Activated CD4-positive, alpha-beta T cell treated with anti-CD3 and anti-CD28 coated beads, Interleukin-2, amount 50 U/mL, for 1 hour (primary cell): ENCODE measurements at regions not wholly inside any gene's neighbourhood (a gene's known extent, or its start where the extent isn't known, plus 50 kb on each side); places are given as distances from the start of the nearest gene placed in this dataset.
"Not testable (repeated sequence)": the region's sequence is repeated elsewhere in the genome, so short reads cannot be mapped to it uniquely, and the experiment has no call there.

Experiments used
- DNase-seq: peaks from one replicate; pipeline ENCODE4 v3.0.0-alpha.2; 2020

DNA sequence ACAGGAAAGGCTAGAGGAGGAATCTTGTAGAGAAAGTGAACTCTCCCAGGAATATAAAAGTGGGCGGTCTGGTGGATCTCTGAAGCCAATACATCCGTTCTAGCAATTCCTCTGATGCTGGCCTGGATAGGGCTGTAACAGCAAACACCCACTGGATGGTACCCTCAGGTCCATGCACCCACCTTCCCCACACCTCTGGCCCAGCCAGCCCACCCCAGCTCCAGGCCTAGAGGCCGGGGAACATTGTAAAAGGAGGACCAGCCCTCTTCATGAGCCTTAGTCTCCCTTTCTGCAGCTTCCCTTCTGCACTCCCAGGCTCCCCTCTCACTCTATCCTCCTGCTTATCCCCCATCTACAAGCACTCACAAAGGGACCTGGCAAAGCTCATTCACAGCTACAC lies 443.9 kb downstream of the BUD13 start:
- DNase-seq = no peak

DNA sequence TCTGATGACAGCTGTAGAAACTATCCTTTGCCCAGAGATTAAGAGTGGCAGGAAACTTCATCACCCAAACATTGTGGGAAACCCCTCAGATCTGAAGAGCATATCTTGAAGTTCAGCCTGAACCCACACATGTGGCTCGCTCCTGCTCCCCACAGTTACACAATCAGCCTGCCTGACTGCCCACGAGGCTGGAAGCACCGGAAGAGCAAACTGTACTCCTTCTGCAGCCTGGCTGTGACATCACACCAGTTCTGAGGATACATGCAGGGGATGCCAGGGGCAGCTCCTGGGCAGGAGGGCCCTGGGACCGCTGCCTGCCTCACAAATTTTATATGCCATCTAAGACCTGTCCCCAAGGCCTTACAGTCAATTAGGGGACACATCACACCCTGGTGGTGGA lies 444.4 kb downstream of the BUD13 start:
- DNase-seq = no peak

DNA sequence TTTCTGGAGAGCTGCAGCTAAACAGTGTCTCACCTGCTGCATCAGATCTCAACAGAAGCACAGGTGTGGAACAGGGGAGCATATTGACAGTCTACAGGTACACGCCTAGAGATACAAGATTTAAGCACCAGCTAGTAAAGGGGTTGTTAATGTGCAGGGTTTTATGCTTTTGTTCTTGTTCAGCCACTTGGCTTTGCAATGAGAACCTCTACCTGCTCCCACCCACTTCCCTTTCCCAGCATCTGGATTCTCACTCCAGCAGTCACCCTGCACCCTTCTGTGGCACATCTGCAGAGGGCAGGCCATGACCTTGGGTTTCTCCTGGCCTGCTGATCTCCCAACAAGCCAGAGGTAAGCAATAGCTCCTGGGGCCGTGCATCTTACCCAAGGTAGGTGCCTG lies 446.6 kb downstream of the BUD13 start:
- no peak for DNase-seq

DNA sequence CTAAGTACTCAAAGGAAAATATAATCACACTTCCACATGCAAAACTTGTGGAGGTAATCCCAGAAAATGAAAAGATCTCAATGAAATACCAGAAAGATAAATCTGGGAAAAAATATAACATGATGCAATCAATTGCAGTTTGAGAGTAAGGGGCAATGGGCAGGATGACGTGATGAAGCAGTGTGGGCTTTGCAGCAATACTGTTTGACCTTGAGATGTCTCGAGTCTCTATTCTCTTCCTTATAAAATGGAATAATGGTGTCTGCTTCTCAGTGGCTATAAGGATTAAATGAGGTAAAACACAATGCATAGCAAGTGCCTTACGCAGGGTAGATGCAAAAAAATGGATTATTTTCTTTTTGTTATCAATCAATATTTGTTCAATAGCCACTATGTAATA lies 447.5 kb downstream of the BUD13 start:
- DNase-seq = no peak

DNA sequence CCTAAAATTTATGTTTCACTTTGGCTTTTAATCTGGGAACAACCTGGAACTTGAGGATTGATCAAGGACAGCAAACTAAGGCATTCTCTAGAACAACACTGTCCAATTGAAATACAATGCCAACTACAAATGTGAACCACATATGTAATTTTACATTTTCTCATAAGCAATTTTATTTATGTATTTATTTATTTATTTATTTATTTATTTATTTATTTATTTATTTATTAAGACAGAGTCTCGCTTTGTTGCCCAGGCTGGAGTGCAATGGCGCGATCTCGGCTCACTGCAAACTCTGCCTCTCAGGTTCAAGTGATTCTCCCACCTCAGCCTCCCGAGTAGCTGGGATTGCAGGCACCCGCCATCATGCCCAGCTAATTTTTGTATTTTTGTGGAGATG lies 448.7 kb downstream of the BUD13 start:
- DNase-seq = not testable (repeated sequence)

DNA sequence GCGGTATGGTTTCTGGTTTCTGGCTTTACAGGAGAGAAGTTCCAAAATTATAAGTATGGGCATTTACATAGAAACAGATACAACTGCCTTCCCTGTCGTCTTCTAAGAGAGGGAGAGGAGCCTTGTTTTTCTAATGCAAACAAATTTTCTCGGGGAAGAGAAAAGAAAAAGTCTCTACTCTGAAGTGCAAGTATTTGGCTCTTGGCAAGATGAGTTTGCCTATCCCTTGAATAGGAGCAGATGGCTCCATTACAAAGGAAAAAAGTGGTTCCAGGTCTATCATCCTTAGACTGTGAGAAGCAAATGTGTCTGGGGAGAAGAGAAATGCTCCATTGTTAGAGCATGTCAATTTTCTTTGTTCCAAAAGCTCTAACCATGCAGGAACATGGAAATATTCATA lies 455.6 kb downstream of the BUD13 start:
- no peak for DNase-seq

DNA sequence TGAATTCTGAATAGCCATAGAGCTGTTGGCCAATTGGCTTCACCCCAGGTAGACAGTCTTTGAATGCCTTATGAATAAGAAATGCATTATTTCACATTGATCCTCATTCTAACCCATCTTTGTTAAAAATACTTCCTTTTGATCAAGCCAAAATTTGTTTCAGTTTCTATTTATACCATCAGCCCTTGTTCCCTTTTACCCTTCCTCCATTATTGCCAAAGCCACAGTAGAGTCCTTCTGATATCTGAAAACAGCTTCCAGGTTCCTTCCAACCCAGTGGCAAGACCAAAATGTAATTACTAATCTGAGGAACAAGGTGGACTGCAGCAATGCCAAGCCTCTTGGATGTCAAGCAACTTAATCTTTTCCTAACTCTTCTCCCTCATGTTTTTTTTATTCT lies 458.8 kb downstream of the BUD13 start:
- DNase-seq = no peak

DNA sequence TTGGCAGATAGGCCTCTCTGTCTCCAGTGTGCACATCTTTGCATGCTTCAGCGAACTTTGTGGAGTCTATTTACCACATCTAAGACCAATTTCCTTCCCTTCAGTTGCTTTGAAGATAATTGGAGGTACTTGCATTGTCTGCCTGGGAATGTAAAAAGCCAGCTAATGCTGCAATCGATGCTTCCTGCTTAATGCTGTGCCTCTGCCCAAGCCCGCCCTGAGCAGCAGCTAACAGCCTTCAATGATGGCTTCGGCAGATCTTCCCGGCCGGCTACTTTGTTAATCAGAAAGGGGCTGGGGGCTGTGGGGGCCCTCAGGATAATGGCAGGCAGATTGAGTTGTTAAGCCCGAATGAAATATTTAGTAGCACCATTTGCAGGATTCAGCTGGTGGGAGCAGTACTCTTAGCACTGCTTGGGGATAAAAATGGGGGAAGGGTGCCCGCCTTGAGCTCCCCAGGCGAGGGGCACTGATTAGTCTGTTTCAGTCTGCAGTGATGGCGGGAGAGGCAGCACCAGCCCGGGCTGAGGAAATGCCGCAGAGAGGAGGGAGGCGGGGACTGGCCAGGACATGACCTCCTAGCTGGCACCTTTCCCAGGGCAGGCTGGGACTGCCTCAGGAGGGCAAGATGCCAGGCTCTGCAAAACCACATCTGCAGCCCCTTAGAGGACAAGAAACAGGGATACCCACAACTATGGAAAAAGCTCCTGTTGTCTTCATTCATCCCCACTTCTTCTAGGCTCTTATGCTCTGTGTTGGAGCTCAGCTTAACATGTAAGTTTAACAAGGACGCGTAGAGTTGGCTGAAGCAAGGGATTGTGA lies 460.0 kb downstream of the BUD13 start:
- no peak for DNase-seq

DNA sequence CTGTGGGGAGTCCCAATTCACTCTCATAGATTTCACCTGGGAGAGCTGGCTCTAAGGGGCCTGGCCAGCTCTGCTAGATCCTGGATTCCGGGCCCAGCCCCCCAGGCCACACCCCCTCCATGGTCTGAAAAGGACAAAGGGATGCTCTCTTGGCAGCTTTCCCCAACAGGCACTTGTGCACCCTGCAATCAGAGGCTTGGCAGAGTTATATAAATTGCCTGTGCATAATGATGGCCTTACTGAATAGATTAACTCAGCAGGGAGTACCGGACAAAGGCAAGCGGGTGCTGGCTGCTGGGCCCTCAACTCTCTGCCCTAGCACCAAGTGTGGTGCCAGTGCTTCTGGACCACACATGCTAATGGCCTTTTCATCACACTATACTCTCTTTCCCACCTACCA lies 461.6 kb downstream of the BUD13 start:
- no peak for DNase-seq

DNA sequence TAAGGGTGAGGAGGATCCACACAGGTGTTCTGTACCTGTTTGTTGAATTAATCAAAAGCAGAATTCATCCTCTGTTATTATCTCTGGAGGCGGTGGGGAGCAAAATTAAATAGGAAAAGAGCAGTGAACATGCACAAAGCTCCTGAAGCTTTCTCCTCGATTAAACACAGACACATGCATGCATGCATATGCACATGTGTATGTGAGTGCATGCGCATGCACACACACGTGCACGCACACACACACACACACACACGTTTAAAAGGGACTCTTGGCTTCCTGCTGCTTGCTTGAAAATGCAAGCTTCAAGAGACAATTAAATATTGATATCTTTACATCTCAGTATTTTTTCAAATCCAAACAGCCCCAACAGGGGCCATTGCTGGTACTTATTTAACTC lies 462.1 kb downstream of the BUD13 start:
- no peak for DNase-seq

DNA sequence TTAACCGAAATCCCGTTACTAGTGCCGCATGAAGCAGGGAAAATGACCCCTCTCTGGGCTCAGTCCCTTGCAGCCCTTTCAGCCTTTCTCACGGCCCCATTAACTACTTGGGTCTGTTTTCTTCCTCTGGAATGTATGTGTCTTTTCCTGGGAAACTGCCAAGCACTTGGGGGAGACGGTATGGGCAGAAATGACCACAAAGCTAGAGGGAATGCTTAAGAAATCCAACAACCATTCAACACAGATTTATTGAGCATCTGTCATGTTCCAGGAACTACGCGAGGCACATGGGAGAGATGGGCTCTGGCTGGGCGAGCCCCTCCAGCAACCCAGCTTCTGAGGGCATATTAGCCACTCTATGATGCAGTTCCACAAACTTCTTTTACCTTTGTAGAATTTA lies 462.6 kb downstream of the BUD13 start:
- DNase-seq = no peak

DNA sequence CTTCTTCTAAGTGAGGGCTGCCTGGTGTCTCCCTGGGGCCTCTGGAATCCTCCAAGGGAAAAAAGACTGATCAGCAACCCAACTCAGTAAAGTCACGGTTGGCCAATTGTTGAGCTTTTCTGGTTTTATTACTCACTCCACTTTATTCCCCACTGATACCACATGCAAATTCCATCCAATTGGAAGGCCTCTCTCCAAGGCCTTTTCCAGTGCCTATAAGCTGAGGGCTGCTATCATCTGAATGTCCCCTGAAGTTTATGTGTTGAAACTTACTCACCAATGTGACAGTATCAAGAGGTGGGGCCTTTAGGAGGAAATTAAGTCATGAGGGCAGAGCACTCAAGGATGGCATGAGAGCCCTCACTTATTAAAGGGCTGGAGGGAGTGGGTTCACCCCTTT lies 463.3 kb downstream of the BUD13 start:
- no peak for DNase-seq

DNA sequence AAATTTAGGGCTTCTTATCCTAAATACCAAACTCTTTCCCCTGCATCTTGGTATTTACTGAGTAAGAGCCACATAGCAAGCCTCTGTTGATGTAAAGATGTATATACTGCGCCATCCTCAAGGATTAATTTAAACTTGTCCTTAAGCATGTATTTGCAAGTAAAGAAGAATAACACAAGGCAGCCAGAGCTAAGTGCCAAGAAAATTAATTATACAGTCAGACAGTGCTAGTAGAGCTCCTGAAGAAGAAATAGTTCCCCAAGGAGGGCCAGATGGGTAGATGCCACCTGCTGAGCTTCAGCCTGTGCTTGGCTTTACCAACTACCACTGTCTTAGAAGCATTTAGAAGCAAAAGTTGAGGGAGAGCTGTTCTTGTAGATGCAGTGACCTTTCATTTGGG lies 470.0 kb downstream of the BUD13 start:
- no peak for DNase-seq

DNA sequence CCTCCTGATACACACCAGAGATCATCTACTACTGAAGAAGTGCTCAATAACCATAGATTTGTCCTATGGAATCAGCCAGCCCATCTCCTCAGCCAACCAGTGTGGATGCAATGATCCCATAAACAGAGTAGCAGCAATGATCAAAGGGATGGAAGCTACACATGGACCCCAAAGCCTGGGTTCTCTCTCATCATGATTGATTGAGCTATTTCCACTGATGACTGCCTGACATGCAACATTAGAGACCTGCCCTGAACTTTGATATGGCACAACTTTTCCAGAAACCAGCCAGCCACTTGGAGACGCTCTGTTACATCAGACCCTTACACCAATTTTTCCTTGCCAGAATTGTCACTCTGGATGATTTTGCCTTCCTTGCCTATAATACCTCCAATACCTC lies 471.6 kb downstream of the BUD13 start:
- no peak for DNase-seq

DNA sequence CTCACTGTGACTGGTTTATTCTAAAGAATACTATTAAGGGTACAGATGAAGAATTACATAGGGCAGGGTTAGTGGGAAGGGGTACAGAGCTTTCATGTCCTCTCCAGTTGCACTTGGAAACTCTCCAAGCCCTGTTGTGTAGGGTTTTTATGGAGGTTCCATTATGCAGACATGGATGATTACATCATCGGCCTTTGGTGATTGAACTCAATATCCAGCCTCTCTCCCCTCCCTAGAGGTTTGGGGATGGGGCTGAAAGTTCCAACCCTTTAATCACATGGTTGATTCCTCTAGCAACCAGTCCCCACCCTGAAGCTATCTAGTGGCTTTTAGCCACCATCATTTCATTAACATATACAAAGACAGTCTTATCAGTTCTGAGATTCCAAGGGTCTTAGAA lies 472.6 kb downstream of the BUD13 start:
- DNase-seq = no peak

DNA sequence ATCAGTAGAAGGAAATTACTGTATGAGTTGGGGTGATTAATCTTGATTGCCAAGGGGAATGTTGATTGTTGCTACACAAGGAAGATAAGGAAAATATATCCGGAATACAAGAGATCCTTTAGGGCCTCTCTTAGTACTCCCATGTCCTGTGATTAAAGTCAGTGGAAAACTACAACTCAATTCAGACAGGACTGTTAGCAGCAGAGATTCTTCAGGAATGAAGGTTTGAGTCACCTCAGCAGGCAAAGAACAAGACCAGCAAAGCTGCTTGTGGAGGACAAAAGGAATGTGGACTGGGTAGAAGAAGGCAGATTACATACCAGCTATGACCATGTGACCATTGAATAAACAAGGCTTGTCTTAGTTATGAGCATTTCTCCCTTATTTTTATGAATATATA lies 478.2 kb downstream of the BUD13 start:
- DNase-seq = no peak

DNA sequence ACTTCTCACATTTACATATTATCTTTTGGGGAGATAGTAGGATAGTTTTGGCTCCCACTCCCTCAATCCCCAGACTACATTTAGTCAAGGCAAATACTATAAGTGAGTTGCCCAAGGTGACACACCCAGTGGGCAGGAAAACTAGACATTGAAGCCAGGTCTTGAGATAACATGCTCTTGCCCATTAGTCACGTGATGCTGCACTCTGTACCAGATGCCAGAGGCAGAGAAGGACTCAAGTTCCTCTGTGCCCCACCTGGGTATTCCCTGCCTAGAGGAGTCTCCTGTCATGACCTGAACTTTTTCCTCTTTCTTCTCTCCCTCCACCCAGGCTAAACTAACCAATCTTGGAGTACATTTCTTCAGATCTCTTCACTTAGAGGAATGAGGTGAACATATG lies 484.9 kb downstream of the BUD13 start:
- DNase-seq = no peak

DNA sequence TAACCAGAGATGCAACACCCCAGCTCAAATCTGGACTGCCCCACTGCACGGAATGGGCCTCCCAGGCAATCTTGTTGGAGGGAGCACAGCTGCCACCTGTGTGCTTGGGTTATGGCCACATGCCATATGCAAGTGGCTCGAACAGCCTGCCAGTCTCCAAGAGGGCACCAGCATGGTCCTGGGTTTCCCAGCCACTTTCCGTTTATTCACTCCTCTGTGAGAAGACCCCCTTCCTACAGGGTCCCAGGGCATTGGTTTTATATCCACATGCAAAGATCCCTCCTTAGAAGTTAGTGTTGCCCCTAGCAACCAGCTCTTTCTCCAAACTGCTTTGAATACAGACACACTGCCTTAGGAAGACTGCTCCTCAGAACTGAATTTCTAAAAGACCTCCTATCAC lies 487.8 kb downstream of the BUD13 start:
- no peak for DNase-seq

DNA sequence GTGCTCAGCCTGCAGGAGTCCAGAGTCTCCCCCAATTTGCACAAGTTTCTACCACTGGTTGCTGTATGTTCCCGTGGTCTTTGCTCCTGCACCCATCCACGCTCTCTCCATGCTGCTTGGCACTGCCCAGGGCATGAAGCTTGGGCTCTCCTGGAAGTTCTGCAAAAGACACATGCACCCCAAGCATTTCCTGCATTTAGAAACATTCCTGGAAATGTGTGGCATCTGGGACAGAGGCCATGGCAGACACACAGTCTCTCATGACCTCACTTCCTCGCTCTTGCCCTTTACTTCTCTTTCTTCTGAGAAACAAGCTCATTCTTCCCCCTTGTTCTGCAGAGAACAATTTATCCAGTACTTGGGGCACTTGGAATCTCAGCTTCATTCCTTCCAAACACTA lies 489.5 kb downstream of the BUD13 start:
- DNase-seq = no peak

DNA sequence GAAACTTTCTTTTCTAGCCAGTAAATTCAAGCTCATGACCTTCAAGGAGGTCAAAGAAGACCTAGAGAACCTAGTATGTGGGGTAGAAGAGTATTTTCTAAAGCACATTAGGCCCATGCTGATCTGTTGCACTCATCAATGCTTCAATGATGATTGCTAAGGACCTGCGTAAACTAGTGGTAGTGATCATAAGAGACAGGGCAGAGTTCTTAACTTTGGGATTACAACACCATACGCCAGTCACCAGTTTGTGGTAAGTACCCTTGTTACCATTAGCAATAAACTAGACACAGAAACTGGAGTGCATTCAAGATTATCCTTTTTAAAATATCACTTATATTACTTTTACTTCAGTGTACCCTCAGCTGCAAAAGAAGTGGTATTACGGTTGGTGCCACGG lies 490.3 kb downstream of the BUD13 start:
- DNase-seq = no peak

DNA sequence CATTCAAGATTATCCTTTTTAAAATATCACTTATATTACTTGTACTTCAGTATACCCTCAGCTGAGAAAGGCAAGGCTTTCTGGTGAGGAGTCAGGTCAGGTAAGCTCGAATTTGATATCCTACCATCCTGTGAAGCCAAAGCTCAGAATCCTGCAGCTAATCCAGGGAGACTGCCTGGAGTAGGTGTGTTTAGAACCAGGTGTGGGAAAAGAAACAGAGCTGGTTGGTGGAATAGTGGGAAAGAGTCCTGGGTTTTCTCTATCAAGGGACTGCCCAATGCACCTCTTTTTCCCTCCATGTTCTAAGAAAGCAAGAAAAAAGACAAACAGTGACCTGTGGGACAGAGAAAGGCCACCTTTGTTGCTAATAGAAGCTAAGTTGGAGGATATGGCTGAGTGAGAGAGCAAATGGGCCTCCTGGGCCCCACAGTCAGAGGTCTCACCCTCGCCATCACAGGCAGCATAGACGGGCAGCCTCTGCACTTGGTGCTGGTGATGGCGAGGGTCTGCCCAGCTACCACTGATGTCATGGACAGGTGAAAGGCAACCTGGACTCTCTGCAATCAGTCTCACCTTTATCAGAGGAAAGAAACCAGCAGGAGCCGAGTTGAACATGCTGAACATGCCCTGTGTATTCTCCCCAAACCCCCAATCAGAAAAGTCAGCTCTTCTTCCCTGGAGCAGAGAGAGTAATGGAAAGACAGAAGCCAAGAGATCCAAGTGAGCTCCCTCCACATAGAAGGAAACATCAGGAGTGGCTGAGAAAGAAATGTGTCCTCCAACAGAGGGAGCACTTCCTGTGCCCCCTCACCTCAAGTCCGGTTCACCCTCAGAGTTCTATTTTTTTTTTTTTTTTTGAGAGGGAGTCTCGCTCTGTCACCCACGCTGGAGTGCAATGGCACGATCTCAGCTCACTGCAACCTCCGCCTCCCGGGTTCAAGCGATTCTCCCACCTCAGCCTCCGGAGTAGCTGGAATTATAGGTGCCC lies 491.3 kb downstream of the BUD13 start:
- no peak for DNase-seq

DNA sequence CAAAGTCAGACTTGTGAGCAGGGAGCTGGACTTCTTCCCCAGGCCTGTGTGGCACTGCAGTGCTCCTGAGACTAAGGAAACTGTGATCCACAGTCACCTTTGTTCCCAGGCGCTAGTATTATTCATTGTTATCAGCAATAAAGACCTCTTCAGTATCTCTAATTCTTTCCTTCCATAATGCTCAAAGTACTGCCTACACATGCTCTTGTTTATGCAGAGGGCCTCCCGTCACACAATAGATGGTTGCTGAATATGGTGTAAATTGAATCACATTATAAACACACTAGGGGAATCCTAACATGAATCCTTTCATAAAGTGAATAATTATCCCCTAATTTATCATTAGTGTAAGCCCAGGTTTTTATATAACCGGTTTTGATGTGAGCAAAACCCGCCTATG lies 493.3 kb downstream of the BUD13 start:
- no peak for DNase-seq

DNA sequence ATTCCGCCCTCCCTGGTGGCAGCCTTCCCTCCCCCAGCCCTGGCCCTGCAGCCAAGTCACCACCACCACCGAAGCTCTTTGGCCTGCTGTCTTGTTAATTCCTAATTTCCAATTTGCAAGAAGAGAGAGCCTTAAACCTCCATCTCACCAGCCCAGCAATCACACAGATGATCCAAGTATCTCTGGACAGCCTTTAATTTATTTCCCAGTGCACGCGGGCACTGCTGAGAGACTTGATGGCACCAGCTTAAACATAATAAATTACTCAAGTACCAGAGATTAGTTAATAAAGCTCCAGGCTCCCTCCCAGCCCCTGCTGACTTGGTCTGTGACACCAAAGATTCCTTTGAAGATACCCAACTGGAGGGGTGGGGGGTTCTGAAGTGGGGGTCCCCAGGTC lies 494.7 kb downstream of the BUD13 start:
- no peak for DNase-seq
